ENCODE measurements at regions not wholly inside any gene's neighbourhood (a gene's known extent, or its start where the extent isn't known, plus 50 kb on each side); places are given as distances from the start of the nearest gene placed in this dataset.

DNA sequence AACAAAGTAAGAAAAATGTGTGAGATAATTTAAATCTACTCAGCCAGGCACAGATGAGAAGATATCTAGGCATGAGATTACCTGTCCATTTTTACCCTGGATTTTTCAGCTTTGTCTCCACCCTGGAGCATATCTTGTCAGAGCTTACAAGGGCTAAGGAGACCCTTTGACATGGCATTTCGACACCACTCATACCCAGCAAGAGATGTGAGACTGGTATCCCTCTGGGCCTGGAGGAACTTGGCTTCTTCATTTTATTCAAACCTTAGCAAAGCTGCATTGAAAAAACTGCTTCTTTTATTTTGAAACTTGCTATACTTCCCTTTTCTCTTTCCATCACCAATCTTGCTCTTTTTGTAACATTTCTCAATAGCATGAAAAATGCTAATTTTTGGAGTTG lies 194.9 kb upstream of the HNMT start:
- no peak overlapping the region for H2AFZ ChIP-seq
- intact Hi-C loops (cut with micrococcal nuclease; ENCODE audit: unreplicated experiment): no loop called here
- H3K27me3 ChIP-seq (ENCODE audit: insufficient read depth, low read depth): no peaks in the 10 kb centered on the region
- H3K36me3 ChIP-seq (ENCODE audit: low read depth): no peaks in the 10 kb centered on the region
- no TSS peak for BruUV-seq (replicated peaks)
- no peak overlapping the region for H3K27ac ChIP-seq
- DNase-seq: no peak
- TF ChIP-seq EZH2 (IDR thresholded peaks at IDR 0.05; ENCODE audit: low read depth) (no peak), CTCF (conservative IDR thresholded peaks at IDR 0.05) (no peak)
- H4K20me1 ChIP-seq (ENCODE audit: insufficient read depth): no peaks in the 10 kb centered on the region
- no peaks in the 10 kb centered on the region for H3K79me2 ChIP-seq (ENCODE audit: low read depth)
- no peaks in the 10 kb centered on the region for H3K4me1 ChIP-seq (replicated peaks; ENCODE audit: insufficient read depth)
- H3K4me2 ChIP-seq: no peak overlapping the region
- H3K4me3 ChIP-seq: no peak overlapping the region
- ChIA-PET CTCF (no interaction called here), POLR2A (ENCODE audit: unreplicated experiment) (no interaction called here)
- H3F3A ChIP-seq (ENCODE audit: insufficient read depth, low read depth): no peaks in the 10 kb centered on the region
- H3K9me3 ChIP-seq (ENCODE audit: insufficient read depth, low read depth): no peaks in the 10 kb centered on the region
- H3K9me2 ChIP-seq (ENCODE audit: insufficient read depth): no peaks in the 10 kb centered on the region

GRCh38 chr2:137770166-137770565 lies 194.1 kb upstream of the HNMT start:
- Histone ChIP-seq H3K4me2 (no peak overlapping the region), H3K79me2 (ENCODE audit: low read depth) (no peaks in the 10 kb centered on the region), H3K36me3 (ENCODE audit: low read depth) (no peaks in the 10 kb centered on the region), H3K27ac (no peak overlapping the region), H3K27me3 (ENCODE audit: insufficient read depth, low read depth) (no peaks in the 10 kb centered on the region), H3F3A (ENCODE audit: insufficient read depth, low read depth) (no peaks in the 10 kb centered on the region), H3K9me3 (ENCODE audit: insufficient read depth, low read depth) (no peaks in the 10 kb centered on the region), H4K20me1 (ENCODE audit: insufficient read depth) (no peaks in the 10 kb centered on the region), H3K4me3 (no peak overlapping the region), H3K4me1 (replicated peaks; ENCODE audit: insufficient read depth) (no peaks in the 10 kb centered on the region), H2AFZ (no peak overlapping the region), H3K9me2 (ENCODE audit: insufficient read depth) (no peaks in the 10 kb centered on the region)
- no peak for DNase-seq
- no TSS peak for BruUV-seq (replicated peaks)
- intact Hi-C loops (cut with micrococcal nuclease; ENCODE audit: unreplicated experiment): no loop called here
- CTCF ChIA-PET: no interaction called here
- TF ChIP-seq EZH2 (IDR thresholded peaks at IDR 0.05; ENCODE audit: low read depth): no peak
- no peak for TF ChIP-seq CTCF (conservative IDR thresholded peaks at IDR 0.05)
- POLR2A ChIA-PET (ENCODE audit: unreplicated experiment): no interaction called here

GRCh38 chr2:137771064-137771463 lies 193.2 kb upstream of the HNMT start:
- no peaks in the 10 kb centered on the region for H3K4me1 ChIP-seq (replicated peaks; ENCODE audit: insufficient read depth)
- intact Hi-C loops (cut with micrococcal nuclease; ENCODE audit: unreplicated experiment): no loop called here

More at GRCh38 chr2:137771064-137771463, 193.2 kb upstream of the HNMT start:
- DNase-seq: no peak
- Histone ChIP-seq H4K20me1 (ENCODE audit: insufficient read depth) (no peaks in the 10 kb centered on the region), H3K4me2 (no peak overlapping the region), H3K27ac (no peak overlapping the region), H2AFZ (no peak overlapping the region), H3K9me2 (ENCODE audit: insufficient read depth) (no peaks in the 10 kb centered on the region), H3K36me3 (ENCODE audit: low read depth) (no peaks in the 10 kb centered on the region), H3F3A (ENCODE audit: insufficient read depth, low read depth) (no peaks in the 10 kb centered on the region), H3K79me2 (ENCODE audit: low read depth) (no peaks in the 10 kb centered on the region), H3K9me3 (ENCODE audit: insufficient read depth, low read depth) (no peaks in the 10 kb centered on the region), H3K4me3 (no peak overlapping the region), H3K27me3 (ENCODE audit: insufficient read depth, low read depth) (no peaks in the 10 kb centered on the region)
- CTCF ChIA-PET: no interaction called here
- no TSS peak for BruUV-seq (replicated peaks)
- POLR2A ChIA-PET (ENCODE audit: unreplicated experiment): no interaction called here
- TF ChIP-seq CTCF (conservative IDR thresholded peaks at IDR 0.05) (no peak), EZH2 (IDR thresholded peaks at IDR 0.05; ENCODE audit: low read depth) (no peak)
